ENCODE measurements at regions not wholly inside any gene's neighbourhood (a gene's known extent, or its start where the extent isn't known, plus 50 kb on each side); places are given as distances from the start of the nearest gene placed in this dataset.
"Not testable (repeated sequence)": the region's sequence is repeated elsewhere in the genome, so short reads cannot be mapped to it uniquely, and the experiment has no call there.

DNA sequence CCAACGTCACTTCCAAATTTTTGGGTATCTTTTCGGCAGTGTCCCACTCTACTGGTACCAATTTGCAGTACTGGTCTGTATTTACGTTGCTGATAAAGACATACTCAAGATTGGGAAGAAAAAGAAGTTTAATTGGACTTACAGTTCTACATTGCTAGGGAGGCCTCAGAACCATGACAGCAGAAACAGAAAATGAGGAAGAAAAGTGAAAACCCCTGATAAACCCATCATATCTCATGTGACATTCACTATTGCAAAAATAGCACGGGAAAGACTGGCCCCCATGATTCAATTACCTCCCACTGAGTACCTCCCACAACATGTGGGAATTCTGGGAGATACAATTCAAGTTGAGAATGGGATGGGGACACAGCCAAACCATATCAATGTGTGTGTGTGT lies 364.0 kb upstream of the KCND2 start:
- no peak for DNase-seq

DNA sequence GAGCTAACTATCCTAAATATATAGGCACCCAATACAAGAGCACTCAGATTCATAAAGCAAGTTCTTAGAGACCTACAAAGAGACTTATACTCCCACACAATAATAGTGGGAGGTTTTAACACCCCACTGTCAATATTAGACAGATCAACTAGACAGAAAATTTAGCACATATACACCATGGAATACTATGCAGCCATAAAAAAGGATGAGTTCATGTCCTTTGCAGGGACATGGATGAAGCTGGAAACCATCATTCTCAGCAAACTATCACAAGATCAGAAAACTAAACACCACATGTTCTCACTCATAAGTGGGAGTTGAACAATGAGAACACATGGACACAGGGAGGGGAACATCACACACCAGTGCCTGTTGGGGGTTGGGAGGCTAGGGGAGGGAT lies 358.9 kb upstream of the KCND2 start:
- not testable (repeated sequence) for DNase-seq

DNA sequence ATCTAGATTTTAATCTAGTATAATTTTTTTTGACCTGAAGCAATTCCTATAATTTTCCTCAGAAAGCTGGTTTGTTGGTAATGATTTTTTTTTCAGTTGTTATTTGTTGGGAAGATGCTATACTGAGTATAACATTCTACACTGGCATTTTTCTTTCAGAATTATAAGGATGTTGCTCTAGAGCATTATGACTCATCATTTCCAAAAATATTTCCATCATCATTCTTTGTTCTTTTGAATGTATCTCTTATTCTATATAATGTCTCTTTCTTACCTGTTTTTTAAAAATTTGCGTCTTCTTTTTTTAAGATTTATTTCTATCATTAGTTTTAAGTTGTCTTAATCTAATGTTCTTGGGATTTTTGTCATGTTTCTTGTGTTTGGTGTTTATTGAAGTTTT lies 356.5 kb upstream of the KCND2 start:
- DNase-seq: no peak

DNA sequence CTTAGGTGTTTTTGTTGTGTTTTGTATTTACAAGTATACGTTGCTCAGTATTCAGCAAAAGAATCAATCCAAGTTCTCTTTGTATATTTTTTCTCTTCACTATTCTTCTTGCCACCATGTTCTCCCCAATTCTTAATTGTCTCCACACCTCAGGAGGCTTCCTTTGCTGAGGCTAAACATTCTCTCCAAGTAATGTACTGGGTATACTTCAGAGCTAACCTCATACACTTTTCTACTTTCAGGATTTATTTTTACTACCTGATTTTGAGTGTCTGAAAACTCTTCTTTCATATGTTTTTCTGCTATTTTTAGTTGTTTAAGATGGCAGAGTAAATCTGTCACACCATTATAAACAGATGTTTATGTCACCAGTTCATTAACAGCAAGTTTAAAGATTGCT lies 354.8 kb upstream of the KCND2 start:
- DNase-seq: no peak

DNA sequence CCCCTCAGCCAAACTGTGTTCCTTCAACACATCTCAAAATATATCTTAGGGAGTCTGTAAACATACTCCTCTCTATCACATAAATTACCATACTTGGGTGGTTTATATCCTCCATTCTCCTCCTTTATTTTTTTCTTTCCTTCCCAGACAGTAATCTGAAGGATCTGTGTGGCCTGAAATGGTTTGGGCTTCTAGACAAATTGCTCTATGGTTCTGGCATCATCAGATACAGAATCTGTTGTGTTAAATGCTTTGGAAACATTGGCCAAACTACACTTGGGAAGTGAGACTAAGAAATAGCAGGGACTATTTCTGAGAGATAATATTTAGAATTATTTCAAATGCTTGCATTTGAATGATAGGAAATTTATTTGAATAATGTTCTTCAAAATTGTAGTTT lies 353.0 kb upstream of the KCND2 start:
- no peak for DNase-seq

DNA sequence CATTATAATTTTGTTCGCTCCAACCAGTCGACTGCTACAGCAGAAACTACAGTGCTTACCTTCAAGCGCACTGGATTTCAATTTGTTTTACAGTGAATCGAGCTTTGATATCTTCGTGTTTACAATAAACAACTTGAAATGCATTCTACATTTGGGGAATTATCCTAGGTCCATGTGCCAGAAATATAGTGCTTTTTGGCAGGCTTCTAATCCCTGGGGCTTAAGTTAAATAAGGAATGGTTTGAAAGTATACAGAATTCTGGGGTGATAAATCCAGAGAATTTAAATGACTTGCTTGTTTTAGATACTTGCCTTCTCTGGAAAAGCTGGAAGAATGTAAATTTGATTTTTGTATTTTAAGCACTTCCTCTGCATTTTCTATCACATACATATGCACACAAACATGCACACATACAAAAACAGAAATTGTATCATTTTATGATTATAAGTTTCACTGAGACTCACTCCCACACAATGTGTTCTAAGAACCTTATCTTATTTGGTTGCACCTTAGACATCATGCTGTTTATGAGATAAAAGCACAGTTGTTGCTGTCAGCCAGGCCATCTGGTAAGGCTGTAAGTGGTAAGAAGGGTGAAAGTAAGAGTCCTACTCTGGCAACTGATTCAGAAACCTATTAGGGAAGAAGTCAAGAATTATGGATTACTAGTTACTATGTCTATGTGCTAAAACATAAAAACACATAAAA lies 347.2 kb upstream of the KCND2 start:
- no peak for DNase-seq

DNA sequence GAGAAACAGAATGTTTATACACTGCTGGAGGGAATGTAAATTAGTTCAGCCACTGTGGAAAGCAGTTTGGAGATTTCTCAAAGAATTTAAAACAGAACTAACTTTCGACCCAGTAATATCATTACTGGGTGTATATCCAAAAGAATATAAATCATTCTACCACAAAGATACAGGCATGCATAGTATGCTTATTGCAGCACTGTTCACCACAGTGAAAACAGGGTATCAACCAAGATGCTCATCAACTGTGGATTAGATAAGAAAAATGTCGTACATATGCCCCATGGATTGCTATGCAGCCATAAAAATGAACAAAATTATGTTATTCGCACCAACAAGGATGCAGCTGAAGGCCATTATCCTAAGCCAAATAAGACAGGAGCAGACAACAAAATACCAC lies 343.1 kb upstream of the KCND2 start:
- no peak for DNase-seq

DNA sequence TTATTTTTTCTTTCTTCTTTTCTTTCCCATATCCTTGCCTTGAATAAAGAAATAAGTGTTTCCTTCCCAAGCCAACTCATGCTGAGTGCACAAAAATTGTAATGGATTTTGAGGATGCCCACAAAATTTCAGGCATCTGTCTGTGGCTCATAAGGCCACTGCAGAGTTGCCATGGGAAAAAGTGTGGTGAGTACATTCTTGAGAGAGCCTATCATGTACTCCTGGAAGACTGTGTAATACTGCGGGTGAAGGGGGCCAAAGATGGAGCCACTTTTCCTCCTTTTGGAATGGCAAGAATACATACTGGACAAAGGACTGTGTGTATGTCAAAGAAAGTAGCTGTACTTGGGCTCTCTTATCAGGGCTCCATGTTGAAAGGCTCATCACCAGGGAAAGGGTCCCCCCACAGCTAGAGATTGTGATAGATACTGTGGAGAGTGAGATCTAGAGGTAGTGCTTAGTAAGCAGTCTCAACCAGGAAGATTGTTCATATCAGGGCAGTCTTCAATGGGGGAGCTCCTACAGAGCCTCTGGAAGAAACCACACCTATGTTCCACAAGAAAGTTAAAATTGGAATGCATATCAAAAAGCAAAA lies 341.6 kb upstream of the KCND2 start:
- no peak for DNase-seq

DNA sequence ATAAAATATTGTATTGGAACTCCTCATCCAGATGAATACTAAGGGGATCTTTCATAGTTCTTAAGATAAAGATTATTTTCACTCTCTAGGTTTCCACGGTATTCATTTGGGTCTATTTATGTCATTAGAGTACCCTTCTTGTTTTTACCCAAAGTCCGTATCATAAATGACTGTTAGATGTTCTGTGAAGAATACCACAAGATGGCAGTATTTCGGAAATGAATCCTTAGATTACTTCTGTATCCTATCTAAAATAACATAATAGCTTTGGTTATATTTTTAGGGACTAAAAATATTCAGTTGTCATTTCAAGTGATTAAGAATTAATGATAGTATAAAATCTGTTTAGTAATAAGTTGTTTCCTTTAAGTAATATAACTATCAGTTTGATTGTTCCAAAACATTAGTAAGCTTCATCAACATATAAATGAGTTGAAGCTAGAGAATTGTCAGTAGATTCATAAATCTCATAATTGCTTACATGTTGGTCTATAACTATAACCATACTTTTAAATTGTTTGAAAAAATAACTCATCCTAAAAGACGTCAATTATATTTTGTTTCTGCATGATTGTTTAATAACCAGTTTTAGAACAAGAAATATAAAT lies 337.5 kb upstream of the KCND2 start:
- DNase-seq: peak; percentile 39

DNA sequence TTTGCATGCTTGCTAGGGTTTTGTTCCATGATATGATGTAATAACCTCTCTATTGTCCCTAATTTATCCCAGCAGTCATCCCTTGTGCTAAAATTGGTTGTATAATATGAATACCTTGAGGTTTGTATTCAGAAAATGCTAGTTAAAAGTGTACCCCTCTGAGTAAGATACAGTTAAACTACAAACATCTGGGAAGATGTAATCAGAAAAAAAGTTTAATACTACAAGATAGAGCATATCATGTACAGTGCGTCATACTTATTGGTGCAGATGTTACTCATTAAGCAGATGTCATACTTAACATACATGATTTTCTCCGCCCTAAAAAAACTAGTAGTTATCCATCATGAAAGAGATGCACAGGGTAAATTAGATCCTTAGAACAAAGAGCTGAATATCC lies 336.1 kb upstream of the KCND2 start:
- DNase-seq: no peak

DNA sequence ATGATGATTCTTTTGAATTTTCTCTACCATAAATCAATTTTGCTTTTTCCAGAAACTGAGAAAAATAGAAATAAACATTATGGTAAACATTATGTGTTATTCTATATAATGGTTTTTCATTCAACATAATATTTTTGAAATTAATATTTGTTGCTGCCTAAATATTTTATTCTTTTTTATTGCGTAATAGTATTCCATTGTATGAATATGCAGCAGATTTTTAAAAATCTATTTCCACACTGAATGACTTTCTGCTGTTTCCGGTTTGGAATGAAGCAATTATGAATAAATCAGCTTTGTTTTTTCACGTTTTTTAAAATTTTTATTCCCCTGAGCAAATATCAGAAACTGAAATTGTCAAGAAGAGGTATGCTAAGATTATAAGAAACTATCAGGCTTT lies 335.2 kb upstream of the KCND2 start:
- no peak for DNase-seq

DNA sequence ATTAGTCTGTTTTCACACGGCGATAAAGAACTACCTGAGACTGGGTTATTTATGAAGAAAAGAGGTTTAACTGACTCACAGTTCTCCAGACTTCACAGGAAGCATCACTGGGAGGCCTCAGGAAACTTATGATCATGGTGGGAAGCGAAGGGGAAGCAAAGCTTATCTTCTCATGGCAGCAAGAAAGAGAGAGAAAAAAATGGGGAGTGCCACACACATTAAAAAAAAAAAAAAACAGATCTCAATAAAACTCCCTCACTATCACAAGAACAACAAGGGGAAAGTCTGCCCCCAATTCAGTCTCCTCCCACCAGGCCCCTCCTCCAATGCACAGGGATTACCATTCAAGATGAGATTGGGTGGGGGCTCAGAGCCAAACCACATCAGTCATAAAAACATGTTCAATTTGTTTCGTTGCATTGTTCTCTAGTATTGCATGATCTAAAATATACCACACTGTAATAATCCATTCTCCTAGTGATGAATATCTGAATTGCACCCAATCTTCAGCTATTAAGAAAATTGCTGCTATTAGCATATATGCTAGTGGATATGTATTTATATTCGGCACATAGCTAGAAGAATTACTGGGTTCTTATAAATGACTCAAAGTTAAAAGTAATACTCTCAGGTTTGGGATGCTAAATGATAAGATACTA lies 328.9 kb upstream of the KCND2 start:
- DNase-seq: no peak

DNA sequence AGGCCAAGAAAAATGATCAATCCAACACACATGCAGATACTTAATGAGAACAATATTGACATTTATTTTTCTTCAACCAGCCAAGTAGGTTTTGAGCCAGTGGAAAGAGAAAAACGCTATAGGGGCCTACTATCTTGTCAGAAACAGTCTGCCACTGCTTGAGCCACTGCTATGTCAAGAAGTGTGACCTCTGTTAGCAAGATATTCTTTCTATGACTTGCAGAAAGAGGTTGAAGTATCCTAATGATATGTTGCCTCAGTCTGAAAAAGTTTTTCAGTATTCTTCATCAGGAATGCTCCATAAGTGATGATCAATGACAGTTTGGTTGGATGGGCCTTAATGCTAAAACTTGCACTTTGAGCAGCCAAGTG lies 328.4 kb upstream of the KCND2 start:
- no peak for DNase-seq

DNA sequence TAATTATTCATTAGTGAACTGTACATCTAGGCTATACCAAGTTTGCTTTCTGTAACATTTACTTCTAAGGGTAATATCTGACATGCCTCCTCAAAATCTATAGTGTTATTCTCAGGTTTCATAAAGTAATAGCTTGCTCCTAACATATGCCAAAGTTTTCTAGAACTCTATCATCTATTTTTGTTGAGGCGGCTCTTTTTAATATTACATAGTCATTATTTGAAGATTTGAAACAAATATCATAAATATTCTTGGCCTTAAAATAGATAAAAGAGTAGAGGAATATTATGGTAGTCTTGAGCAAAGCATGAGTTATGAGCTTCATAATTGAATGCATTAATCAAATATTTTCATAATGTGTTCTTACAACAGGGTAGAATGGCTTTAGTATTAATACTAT lies 327.2 kb upstream of the KCND2 start:
- DNase-seq: no peak

DNA sequence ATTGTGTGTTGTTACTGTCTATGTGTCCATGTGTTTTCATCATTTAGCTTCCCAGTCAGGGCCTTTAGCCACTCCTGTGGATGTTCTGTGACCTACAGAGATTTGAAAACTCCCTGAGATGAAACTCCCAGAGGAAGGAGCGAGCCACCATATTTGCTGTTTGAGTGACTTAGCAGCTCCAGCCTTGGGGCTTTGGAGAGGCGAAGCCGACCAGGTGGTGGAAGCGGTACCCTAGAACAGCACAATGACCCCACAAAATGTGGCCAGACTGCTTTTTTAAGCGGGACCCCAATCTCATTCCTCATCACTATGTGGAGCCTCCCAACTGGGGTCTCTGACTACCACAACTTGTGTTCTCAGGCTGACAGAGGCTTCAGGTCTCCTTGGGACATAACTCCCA lies 323.9 kb upstream of the KCND2 start:
- no peak for DNase-seq

DNA sequence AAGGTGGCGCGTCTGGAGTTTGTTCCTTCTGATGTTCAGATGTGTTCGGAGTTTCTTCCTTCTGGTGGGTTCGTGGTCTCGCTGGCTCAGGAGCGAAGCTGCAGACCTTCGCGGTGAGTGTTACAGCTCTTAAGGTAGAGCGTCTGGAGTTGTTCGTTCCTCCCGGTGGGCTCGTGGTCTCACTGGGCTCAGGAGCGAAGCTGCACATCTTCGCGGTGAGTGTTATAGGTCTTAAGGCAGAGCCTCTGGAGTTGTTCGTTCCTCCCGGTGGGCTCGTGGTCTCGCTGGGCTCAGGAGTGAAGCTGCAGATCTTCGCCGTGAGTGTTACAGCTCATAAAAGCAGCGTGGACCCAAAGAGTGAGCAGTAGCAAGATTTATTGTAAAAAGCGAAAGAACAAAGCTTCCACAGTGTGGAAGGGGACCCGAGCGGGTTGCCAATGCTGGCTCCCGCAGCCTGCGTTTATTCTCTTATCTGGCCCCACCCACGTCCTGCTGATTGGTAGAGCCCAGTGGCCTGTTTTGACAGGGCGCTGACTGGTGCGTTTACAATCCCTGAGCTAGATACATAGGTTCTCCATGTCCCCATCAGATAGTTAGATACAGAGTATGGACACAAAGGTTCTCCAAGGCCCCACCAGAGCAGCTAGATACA lies 322.5 kb upstream of the KCND2 start:
- DNase-seq: not testable (repeated sequence)

DNA sequence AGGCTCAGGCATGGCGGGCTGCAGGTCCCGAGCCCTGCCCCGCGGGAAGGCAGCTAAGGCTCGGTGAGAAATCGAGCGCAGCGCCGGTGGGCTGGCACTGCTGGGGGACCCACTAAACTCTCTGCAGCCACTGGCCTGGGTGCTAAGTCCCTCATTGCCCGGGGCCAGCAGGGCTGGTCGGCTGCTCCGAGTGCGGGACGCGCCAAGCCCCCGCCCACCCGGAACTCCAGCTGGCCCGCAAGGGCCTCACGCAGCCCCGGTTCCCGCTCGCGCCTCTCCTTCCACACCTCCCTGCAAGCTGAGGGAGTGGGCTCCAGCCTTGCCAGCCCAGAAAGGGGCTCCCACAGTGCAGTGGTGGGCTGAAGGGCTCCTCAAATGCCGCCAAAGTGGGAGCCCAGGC lies 321.4 kb upstream of the KCND2 start:
- DNase-seq: not testable (repeated sequence)

DNA sequence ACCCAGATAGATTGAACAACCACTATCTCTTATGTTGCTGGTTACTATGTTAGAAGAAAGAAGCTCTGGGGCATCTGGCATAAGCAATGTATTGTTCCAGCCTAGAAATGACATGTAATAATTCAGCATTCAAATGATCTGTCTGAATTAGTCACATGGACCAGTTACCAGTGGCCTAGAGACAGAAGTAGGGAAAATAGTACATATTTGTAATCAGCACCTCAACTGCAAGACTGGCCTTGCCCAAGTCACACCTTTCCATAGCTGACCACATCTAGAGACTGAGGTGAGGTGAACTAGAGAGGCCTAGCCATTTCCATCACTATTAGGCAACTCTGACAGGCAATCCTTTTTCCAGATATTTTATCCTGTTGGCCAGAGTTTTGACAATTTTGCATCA lies 315.6 kb upstream of the KCND2 start:
- DNase-seq: no peak

DNA sequence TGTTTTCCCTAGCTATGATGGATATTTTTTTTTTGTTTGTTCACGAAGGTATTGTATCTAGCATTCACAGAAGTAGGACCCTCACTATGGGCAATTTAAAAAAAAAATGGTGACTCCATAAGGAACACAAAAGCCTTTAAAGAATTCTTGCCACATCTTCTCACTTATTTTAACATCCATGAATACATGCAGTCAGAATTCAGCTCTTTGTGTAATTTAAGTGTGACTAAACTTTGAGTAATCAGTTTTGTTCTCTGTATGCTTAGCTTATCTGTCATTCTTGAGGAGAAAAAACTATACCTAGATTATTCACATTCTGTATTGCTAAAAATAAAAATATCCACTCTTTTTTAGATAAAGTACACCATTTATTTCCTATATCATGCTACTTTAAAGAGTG lies 313.2 kb upstream of the KCND2 start:
- no peak for DNase-seq

DNA sequence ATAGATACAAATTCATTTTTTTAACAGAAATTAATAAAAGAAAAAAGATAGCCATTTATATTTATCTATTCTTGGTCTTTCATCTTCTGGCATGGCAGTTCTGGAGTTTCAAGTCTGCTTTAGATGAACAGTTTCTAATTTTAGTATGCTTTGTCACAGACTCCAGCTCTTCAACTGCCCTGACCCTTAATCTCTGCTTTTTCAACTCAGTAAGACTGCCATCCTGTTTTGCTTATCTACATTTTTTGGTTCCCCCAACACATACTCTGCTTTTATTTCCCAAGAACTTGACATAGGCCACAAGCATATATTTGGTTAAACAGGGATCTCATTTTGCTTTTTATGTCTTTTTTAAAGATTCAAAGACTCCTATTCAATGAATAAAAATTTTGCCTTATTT lies 309.3 kb upstream of the KCND2 start:
- DNase-seq: no peak

DNA sequence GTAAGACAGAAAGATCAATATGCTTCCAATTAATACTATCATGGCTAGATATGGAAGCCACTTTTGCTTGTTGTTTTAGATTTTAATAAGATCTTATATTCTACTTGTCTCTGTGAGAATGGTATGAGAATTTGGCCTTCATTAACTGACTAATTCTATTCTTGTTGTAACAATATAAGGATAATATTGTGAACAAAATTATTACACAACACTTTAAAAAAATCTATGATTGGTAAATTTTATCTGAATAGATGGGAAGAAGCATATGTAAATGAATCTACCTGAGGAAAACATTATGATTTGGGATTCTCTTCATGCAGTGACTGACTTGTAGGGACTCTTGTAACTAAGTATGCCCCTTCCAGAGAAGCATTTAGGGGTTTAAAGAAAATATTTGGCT lies 308.9 kb upstream of the KCND2 start:
- DNase-seq: no peak

DNA sequence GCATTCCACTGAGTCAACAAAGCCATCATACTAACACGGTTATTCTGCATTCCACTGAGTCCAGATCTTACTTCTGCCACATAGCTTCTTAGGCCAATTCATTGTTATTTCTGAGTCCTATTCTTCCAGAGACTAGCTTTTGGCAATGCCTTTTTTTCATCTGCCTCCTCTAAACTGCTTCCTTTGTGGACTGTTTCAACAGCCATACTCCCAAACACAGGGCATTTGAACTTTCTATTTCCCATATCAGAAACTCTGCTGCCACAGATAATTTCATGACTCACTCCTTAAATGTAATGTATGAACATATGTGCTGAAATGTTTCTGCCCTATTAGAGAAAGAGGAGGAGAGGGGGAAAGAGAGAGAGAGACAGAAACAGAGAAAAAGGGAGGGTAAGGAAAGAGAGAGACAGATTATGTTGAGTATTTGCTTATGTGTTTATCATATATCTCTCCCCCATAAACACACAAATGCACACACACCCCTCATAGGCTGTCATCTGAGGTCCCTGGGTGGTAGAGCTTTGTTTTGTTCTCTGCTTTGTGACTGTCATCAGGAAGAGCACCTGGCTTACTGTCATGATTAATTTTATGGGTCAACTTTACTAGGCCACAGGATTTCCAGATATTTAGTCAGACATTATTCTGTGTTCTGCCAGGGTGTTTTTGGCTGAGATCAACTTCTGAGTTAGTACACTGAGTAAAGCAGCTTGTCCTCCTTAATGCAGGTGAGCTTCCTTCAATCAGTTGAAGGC lies 308.0 kb upstream of the KCND2 start:
- no peak for DNase-seq

DNA sequence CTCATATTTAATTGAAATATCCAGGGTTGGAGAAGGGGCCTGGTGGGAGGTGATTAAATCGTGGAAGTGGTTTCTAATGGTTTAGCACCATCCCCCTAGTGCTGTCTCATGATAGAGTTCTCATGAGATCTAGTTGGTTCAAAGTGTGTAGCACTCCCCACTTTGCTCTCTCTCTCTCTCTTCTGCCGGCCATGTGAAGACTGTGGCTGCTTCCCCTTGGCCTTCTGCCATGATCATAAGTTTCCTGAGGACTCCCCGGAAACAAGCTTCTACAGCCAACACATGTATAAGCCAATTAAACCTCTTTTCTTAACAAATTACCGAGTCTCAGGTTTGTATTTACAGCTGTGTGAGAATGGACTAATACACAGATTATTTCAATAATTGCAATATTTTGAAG lies 305.8 kb upstream of the KCND2 start:
- no peak for DNase-seq
